Neural cell (in vitro differentiated cells): ENCODE measurements at regions not wholly inside any gene's neighbourhood (a gene's known extent, or its start where the extent isn't known, plus 50 kb on each side); places are given as distances from the start of the nearest gene placed in this dataset.
A peak's percentile ranks its signal among the peaks of the same experiment; 100 is the strongest.

Experiments used
- H2AFZ ChIP-seq: fragments of 200-600, 300-800 bp; sonication (generic), shearing (Covaris generic); 2 replicates; pipeline ENCODE4 v1.6.0; 2014; ENCODE audit warnings: low read depth, mild to moderate bottlenecking, antibody characterized with exemption, low read length, moderate library complexity
- H3F3A ChIP-seq: fragments of 200-600 bp; shearing (Covaris generic); 2 replicates; pipeline ENCODE4 v1.6.1; 2016; ENCODE audit warnings: mild to moderate bottlenecking, moderate library complexity, mixed read lengths, antibody characterized with exemption, low read length; ENCODE audit not compliant: insufficient read depth, poor library complexity, severe bottlenecking
- H3K27ac ChIP-seq: fragments of 200-600, 300-800 bp; sonication (generic), shearing (Covaris generic); 2 replicates; pipeline ENCODE4 v1.5.1; 2014; ENCODE audit warnings: mild to moderate bottlenecking, low read length, moderate library complexity
- H3K27me3 ChIP-seq: fragments of 300-800, 200-600 bp; sonication (generic), shearing (Covaris generic); 2 replicates; pipeline ENCODE4 v1.6.0; 2014; ENCODE audit warnings: mild to moderate bottlenecking, low read depth, low read length, moderate library complexity; ENCODE audit not compliant: insufficient read depth
- H3K36me3 ChIP-seq: fragments of 300-800, 200-600 bp; sonication (generic), shearing (Covaris generic); 2 replicates; pipeline ENCODE4 v1.5.1; 2014; ENCODE audit warnings: mild to moderate bottlenecking, antibody characterized with exemption, low read length, moderate library complexity; ENCODE audit not compliant: insufficient read depth
- H3K4me2 ChIP-seq: fragments of 300-800, 200-600 bp; sonication (generic), shearing (Covaris generic); 2 replicates; pipeline ENCODE4 v1.6.0; 2014; ENCODE audit warnings: mild to moderate bottlenecking, low read length
- H3K4me3 ChIP-seq: fragments of 300-800, 200-600 bp; sonication (generic), shearing (Covaris generic); 2 replicates; pipeline ENCODE4 v1.5.1; 2014; ENCODE audit warnings: mild to moderate bottlenecking, low read length, moderate library complexity
- H3K79me2 ChIP-seq: fragments of 200-600 bp; shearing (Covaris generic); replicated peaks from 2 replicates; pipeline ENCODE4 v1.6.0; 2014; ENCODE audit warnings: mild to moderate bottlenecking, low read length, moderate library complexity; ENCODE audit not compliant: insufficient read depth
- H3K9ac ChIP-seq: fragments of 300-800, 200-600 bp; sonication (generic), shearing (Covaris generic); 2 replicates; pipeline ENCODE4 v1.6.1; 2016; ENCODE audit warnings: mild to moderate bottlenecking, low read length, mixed read lengths
- H3K9me2 ChIP-seq: fragments of 200-600 bp; shearing (Covaris generic); 2 replicates; pipeline ENCODE4 v1.6.1; 2016; ENCODE audit warnings: mild to moderate bottlenecking, low read length, mixed read lengths; ENCODE audit not compliant: insufficient read depth
- H3K9me3 ChIP-seq: fragments of 200-600, 300-800 bp; sonication (generic), shearing (Covaris generic); 2 replicates; pipeline ENCODE4 v1.6.1; 2016; ENCODE audit warnings: mild to moderate bottlenecking, mixed run types, low read length, moderate library complexity, mixed read lengths
- H4K20me1 ChIP-seq: fragments of 200-600 bp; shearing (Covaris generic); 2 replicates; pipeline ENCODE4 v1.6.1; 2016; ENCODE audit warnings: mild to moderate bottlenecking, mixed run types; ENCODE audit not compliant: insufficient read depth
- CTCF ChIP-seq: fragments of 450-650 bp; IDR thresholded peaks from 2 replicates; pipeline ENCODE4 v1.5.1; 2014; ENCODE audit warnings: antibody characterized with exemption, mild to moderate bottlenecking, moderate library complexity; ENCODE audit not compliant: poor library complexity, severe bottlenecking
- EP300 ChIP-seq: fragments of 450-650 bp; conservative IDR thresholded peaks from 2 replicates; pipeline ENCODE4 v1.6.1; 2014; ENCODE audit warnings: antibody characterized with exemption, mild to moderate bottlenecking, moderate library complexity; ENCODE audit not compliant: poor library complexity, severe bottlenecking
- EZH2 ChIP-seq: fragments of 200-600, 300-800 bp; shearing (Covaris generic), sonication (generic); IDR thresholded peaks from 2 replicates; pipeline ENCODE4 v1.6.1; 2014; ENCODE audit warnings: antibody characterized with exemption, low read length, borderline replicate concordance, mild to moderate bottlenecking; ENCODE audit not compliant: insufficient read depth, poor library complexity, severe bottlenecking
- MXI1 ChIP-seq: fragments of 450-650 bp; conservative IDR thresholded peaks from 2 replicates; pipeline ENCODE4 v1.6.1; 2014; ENCODE audit warnings: antibody characterized with exemption, mild to moderate bottlenecking; ENCODE audit not compliant: poor library complexity, severe bottlenecking
- POLR2AphosphoS5 ChIP-seq: IDR thresholded peaks from 2 replicates; pipeline ENCODE4 v1.6.1; 2012
- RAD21 ChIP-seq: fragments of 450-650 bp; conservative IDR thresholded peaks from 2 replicates; pipeline ENCODE4 v1.6.1; 2014; ENCODE audit warnings: antibody characterized with exemption, mild to moderate bottlenecking, moderate library complexity
- REST ChIP-seq: IDR thresholded peaks from 2 replicates; pipeline ENCODE4 v1.6.1; 2012; ENCODE audit warnings: borderline replicate concordance
- SMC3 ChIP-seq: fragments of 450-650 bp; conservative IDR thresholded peaks from 2 replicates; pipeline ENCODE4 v1.6.1; 2014; ENCODE audit warnings: antibody characterized with exemption, mild to moderate bottlenecking, moderate library complexity; ENCODE audit not compliant: poor library complexity
- TAF1 ChIP-seq: IDR thresholded peaks from 2 replicates; pipeline ENCODE4 v1.6.1; 2012; ENCODE audit warnings: low read depth

- Histone ChIP-seq H3K79me2 (no peaks in the 10 kb centered on the region), H3K36me3 (no peaks in the 10 kb centered on the region), H4K20me1 (no peaks in the 10 kb centered on the region), H3K4me2 (no peak overlapping the region), H3K9me2 (no peaks in the 10 kb centered on the region), H3K9me3 (no peaks in the 10 kb centered on the region), H2AFZ (no peak overlapping the region), H3F3A (no peaks in the 10 kb centered on the region), H3K9ac (no peak overlapping the region), H3K27me3 (no peaks in the 10 kb centered on the region), H3K4me3 (no peak overlapping the region), H3K27ac (no peak overlapping the region)
- TF ChIP-seq RAD21: no peak
Observed at GRCh38 chr3:64290161-64290560, 64.9 kb upstream of the PRICKLE2 start.

- H3K79me2 ChIP-seq: no peaks in the 10 kb centered on the region
- H3K4me3 ChIP-seq: no peak overlapping the region
- no peak overlapping the region for H3K9ac ChIP-seq
- no peaks in the 10 kb centered on the region for H3K9me2 ChIP-seq
- no peak overlapping the region for H3K4me2 ChIP-seq
- H3F3A ChIP-seq: no peaks in the 10 kb centered on the region
- H4K20me1 ChIP-seq: no peaks in the 10 kb centered on the region
- no peak overlapping the region for H2AFZ ChIP-seq
- TF ChIP-seq CTCF (no peak), POLR2AphosphoS5 (peak; percentile 27)
- no peaks in the 10 kb centered on the region for H3K36me3 ChIP-seq
- no peaks in the 10 kb centered on the region for H3K27me3 ChIP-seq
- no peaks in the 10 kb centered on the region for H3K9me3 ChIP-seq
- H3K27ac ChIP-seq: no peak overlapping the region
Observed at GRCh38 chr3:64289622-64290021, 64.4 kb upstream of the PRICKLE2 start.

GRCh38 chr3:64278625-64279024, 53.4 kb upstream of the PRICKLE2 start:
- Histone ChIP-seq H3K4me2 (no peak overlapping the region), H2AFZ (no peak overlapping the region), H3K9me2 (no peaks in the 10 kb centered on the region), H3K9me3 (no peaks in the 10 kb centered on the region), H3K27ac (no peak overlapping the region), H3K36me3 (no peaks in the 10 kb centered on the region), H3K79me2 (no peaks in the 10 kb centered on the region), H3F3A (no peaks in the 10 kb centered on the region), H3K4me3 (no peak overlapping the region), H3K9ac (no peak overlapping the region), H3K27me3 (no peaks in the 10 kb centered on the region), H4K20me1 (no peaks in the 10 kb centered on the region)
- TF ChIP-seq SMC3 (no peak), POLR2AphosphoS5 (no peak)

- H2AFZ ChIP-seq: no peak overlapping the region
Observed at GRCh38 chr3:64276131-64276530, 50.9 kb upstream of the PRICKLE2 start.

More at GRCh38 chr3:64276131-64276530, 50.9 kb upstream of the PRICKLE2 start:
- Histone ChIP-seq H4K20me1 (no peaks in the 10 kb centered on the region), H3K9ac (no peak overlapping the region), H3K9me3 (no peaks in the 10 kb centered on the region), H3F3A (no peaks in the 10 kb centered on the region), H3K4me3 (no peak overlapping the region), H3K36me3 (no peaks in the 10 kb centered on the region), H3K9me2 (no peaks in the 10 kb centered on the region), H3K4me2 (no peak overlapping the region), H3K79me2 (no peaks in the 10 kb centered on the region), H3K27me3 (no peaks in the 10 kb centered on the region), H3K27ac (no peak overlapping the region)
- no peak for TF ChIP-seq RAD21
- TF ChIP-seq REST: no peak
- TF ChIP-seq EP300: no peak
- TF ChIP-seq EZH2: no peak
- no peak for TF ChIP-seq CTCF
- no peak for TF ChIP-seq POLR2AphosphoS5
- no peak for TF ChIP-seq TAF1
- no peak for TF ChIP-seq SMC3
- no peak for TF ChIP-seq MXI1
